Fibroblast of gingiva (primary cell): ENCODE measurements at regions not wholly inside any gene's neighbourhood (a gene's known extent, or its start where the extent isn't known, plus 50 kb on each side); places are given as distances from the start of the nearest gene placed in this dataset.

Experiments
- DNase-seq: peaks from one replicate; pipeline ENCODE4 v3.0.0-alpha.2; 2011; ENCODE audit warnings: low read depth

DNA sequence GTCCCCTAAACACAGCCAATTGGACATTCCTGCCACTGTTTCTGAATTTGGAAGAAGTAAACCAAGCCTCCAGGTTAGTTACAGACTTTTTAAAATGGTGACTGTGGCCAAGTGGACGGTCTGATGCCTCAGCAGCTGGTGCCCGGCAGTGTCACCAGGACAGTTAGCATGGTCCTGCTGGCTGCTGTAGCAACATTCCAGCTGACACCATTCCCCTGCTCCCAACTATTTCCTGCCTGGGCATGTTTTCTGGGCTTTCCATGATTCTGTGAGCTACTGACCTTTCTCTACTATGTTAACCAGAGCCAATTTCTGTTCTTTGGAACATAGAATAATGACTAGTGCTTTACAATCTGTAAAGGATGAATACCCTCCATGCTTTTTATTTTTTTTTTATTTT is 95.0 kb downstream of the TLR5 start:
- no peak for DNase-seq

DNA sequence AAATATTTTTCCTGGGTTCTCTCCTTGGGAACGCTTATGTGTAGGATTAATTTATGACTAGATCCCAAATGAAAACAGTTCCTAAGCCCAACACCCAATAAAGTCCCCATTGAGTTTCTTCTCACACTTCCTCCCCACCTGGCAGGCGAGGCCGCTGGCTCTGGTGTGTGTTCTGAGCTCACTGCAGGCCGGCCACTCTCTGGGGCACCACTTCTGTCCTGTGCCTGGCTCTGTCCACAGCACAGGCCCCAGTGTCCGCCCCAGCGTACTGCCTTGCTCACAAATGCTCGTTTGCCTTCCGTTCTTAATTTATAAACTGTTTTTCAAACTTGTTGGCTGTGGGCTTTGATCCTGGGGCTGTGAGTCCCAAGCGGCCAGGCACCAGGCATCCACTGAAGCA is 90.6 kb downstream of the TLR5 start:
- no peak for DNase-seq

DNA sequence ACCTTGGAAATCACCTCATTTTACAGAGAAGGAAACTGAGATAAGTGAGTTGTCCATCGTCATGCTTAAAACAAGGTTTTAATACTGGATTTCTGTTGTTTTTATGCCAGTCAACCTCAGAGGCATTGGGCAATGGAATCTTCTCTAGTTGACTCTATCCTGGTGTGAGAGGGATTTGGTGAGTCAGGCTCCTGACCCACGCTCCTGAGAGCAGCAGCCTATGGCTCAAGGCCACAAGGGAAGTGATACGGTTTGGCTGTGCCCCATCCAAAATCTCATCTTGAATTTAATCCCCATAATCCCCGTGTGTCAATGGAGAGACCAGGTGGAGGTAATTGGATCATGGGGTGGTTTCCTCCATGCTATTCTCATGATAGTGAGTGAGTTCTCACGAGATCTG is 90.1 kb downstream of the TLR5 start:
- DNase-seq: no peak

DNA sequence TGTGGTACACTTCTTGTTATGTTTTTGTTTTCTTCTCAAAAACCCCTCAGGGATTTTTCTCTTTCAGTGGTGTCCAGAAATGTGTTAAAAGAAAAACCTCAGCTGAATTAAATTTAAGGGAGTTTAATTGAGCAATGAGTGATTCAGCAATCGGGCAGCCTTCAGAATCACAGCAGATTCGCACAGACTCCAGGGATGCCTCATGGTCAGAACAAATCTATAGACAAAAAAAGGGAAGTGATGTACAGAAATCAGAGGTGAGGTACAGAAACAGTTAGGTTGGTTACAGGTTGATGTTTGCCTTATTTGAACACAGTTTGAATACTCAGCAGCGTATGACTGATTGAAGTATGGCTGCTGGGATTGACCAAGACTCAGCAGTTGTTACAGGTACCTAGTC is 86.2 kb downstream of the TLR5 start:
- no peak for DNase-seq

- no peak for DNase-seq
These were observed 85.4 kb downstream of the TLR5 start for GRCh38 chr1:223057569-223058093.
